GM23248 (cell line): ENCODE measurements at regions not wholly inside any gene's neighbourhood (a gene's known extent, or its start where the extent isn't known, plus 50 kb on each side); places are given as distances from the start of the nearest gene placed in this dataset.

Experiments used
- EZH2 ChIP-seq: fragments of 200-600 bp; sonication (generic); IDR thresholded peaks from 2 replicates; pipeline ENCODE4 v1.6.1; 2018; ENCODE audit warnings: antibody characterized with exemption, mild to moderate bottlenecking; ENCODE audit not compliant: insufficient read depth, poor library complexity, severe bottlenecking
- EZH2phosphoT487 ChIP-seq: fragments of 200-600 bp; sonication (generic); IDR thresholded peaks from 2 replicates; pipeline ENCODE4 v1.6.1; 2018; ENCODE audit warnings: antibody characterized with exemption, moderate library complexity, mild to moderate bottlenecking, low read depth; ENCODE audit not compliant: insufficient read depth

DNA sequence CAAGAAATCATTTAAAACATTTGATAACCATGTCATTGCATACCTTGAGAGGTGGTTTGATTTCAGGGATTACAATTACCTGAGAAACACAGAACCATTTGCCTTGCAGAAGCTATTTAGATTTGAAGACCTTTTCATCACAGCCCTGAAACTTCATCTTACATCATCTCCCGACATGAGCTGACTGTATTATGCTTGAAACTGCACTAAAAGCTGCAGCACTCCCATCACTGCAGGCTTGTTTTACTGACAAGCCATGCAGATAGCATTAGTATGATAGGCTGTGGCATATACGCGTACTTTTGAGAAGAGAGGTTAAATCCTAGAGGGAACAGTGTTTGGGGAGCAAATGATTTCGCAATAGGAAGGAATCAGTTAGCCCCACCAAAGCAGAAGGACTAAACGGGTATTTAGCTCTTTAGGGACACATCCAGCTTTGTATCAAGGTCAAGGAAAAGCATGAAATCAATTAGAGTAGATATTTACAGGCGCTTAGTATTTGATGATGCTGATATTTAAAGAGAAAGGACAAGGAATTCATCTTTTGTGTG is 133.2 kb upstream of the DIAPH2 start:
- TF ChIP-seq EZH2phosphoT487 (no peak), EZH2 (no peak)
